Germinal center (tissue), 1 donor: ENCODE measurements at regions not wholly inside any gene's neighbourhood (a gene's known extent, or its start where the extent isn't known, plus 50 kb on each side); places are given as distances from the start of the nearest gene placed in this dataset.

ENCODE experiments used
- DNase-seq: peaks from one replicate; pipeline ENCODE4 v3.0.0; 2012; ENCODE audit warnings: mixed read lengths, low spot score

- DNase-seq = no peak
Measured at GRCh38 chr1:59005491-59006288, 221.8 kb upstream of the JUN start.

- no peak for DNase-seq
Measured at GRCh38 chr1:59006289-59006658, 222.4 kb upstream of the JUN start.

- no peak for DNase-seq
Measured at GRCh38 chr1:59006932-59007331, 223.1 kb upstream of the JUN start.

- no peak for DNase-seq
Measured at GRCh38 chr1:59007429-59007819, 223.6 kb upstream of the JUN start.

GRCh38 chr1:59007820-59008598 is 224.2 kb upstream of the JUN start:
- DNase-seq = no peak

GRCh38 chr1:59008599-59009347 is 224.9 kb upstream of the JUN start:
- DNase-seq = no peak

- DNase-seq = no peak
Measured at GRCh38 chr1:59011663-59012062, 227.8 kb upstream of the JUN start.

GRCh38 chr1:59012378-59012777 is 228.5 kb upstream of the JUN start:
- no peak for DNase-seq

- no peak for DNase-seq
Measured at GRCh38 chr1:59013276-59013927, 229.6 kb upstream of the JUN start.

- DNase-seq = no peak
Measured at GRCh38 chr1:59013928-59014279, 230.1 kb upstream of the JUN start.

- no peak for DNase-seq
Measured at GRCh38 chr1:59014827-59015226, 231.0 kb upstream of the JUN start.

GRCh38 chr1:59015708-59016107 is 231.9 kb upstream of the JUN start:
- DNase-seq = no peak

- DNase-seq = no peak
Measured at GRCh38 chr1:59016390-59016789, 232.5 kb upstream of the JUN start.

GRCh38 chr1:59017501-59018231 is 233.8 kb upstream of the JUN start:
- no peak for DNase-seq

- no peak for DNase-seq
Measured at GRCh38 chr1:59018446-59018845, 234.6 kb upstream of the JUN start.

- no peak for DNase-seq
Measured at GRCh38 chr1:59018860-59019259, 235.0 kb upstream of the JUN start.

GRCh38 chr1:59020151-59020997 is 236.5 kb upstream of the JUN start:
- peak; percentile 45 for DNase-seq

- DNase-seq = no peak
Measured at GRCh38 chr1:59022199-59022598, 238.4 kb upstream of the JUN start.

- no peak for DNase-seq
Measured at GRCh38 chr1:59022799-59023198, 239.0 kb upstream of the JUN start.

- no peak for DNase-seq
Measured at GRCh38 chr1:59025201-59025600, 241.4 kb upstream of the JUN start.
